Ishikawa (cell line): ENCODE measurements at regions not wholly inside any gene's neighbourhood (a gene's known extent, or its start where the extent isn't known, plus 50 kb on each side); places are given as distances from the start of the nearest gene placed in this dataset.

Experiments used
- CEBPB ChIP-seq: IDR thresholded peaks from 2 replicates; pipeline ENCODE4 v1.6.1; 2012
- EP300 ChIP-seq: IDR thresholded peaks from 2 replicates; pipeline ENCODE4 v1.6.1; 2012; ENCODE audit warnings: borderline replicate concordance
- NFIC ChIP-seq: IDR thresholded peaks from 2 replicates; pipeline ENCODE4 v1.6.1; 2012
- RAD21 ChIP-seq: IDR thresholded peaks from 2 replicates; pipeline ENCODE4 v1.6.1; 2012; ENCODE audit warnings: low read depth
- TAF1 ChIP-seq: IDR thresholded peaks from 2 replicates; pipeline ENCODE4 v1.6.1; 2012; ENCODE audit warnings: low read depth, mild to moderate bottlenecking
- TEAD4 ChIP-seq: IDR thresholded peaks from 2 replicates; pipeline ENCODE4 v1.6.1; 2012
- YY1 ChIP-seq: IDR thresholded peaks from 2 replicates; pipeline ENCODE4 v1.6.1; 2012; ENCODE audit warnings: low read depth
- TF ChIP-seq, protein P1 (sequence below): IDR thresholded peaks from 2 replicates; pipeline ENCODE4 v1.6.1; 2012; ENCODE audit warnings: low read depth, mild to moderate bottlenecking
- TF ChIP-seq, protein P2 (sequence below): IDR thresholded peaks from 2 replicates; pipeline ENCODE4 v1.6.1; 2012

DNA sequence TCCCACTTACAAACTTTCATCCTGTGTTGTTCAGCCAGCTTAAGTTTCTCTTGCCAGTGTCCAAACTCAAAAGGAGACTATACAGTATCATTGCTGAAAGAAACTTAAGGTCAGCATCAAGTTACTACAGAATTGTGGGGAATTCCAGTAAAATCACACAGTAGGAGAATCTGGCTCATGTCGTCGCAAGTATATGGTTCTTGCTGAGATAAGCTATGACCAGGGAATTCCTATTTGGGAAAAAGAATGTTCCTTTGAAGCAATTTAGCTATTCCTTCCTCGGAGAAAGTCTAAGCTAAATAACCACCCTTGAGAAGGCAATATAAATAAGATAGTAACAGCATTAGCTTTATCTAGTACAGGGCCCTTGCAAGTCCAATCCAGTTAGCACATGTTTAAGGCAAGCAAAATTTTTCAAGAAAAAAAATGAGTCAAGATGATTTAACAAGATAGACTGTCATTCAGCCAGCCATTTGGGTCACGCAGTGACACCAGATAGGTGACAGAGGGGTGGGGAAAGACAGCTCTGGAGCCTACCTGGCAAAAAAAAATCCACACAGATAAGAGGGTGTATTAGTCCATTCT lies 78.2 kb upstream of the THBS1 start:
- TF ChIP-seq NFIC (no peak), TAF1 (no peak), RAD21 (no peak), YY1 (no peak), CEBPB (no peak), EP300 (no peak), TEAD4 (no peak)
- TF ChIP-seq, protein P1, sequence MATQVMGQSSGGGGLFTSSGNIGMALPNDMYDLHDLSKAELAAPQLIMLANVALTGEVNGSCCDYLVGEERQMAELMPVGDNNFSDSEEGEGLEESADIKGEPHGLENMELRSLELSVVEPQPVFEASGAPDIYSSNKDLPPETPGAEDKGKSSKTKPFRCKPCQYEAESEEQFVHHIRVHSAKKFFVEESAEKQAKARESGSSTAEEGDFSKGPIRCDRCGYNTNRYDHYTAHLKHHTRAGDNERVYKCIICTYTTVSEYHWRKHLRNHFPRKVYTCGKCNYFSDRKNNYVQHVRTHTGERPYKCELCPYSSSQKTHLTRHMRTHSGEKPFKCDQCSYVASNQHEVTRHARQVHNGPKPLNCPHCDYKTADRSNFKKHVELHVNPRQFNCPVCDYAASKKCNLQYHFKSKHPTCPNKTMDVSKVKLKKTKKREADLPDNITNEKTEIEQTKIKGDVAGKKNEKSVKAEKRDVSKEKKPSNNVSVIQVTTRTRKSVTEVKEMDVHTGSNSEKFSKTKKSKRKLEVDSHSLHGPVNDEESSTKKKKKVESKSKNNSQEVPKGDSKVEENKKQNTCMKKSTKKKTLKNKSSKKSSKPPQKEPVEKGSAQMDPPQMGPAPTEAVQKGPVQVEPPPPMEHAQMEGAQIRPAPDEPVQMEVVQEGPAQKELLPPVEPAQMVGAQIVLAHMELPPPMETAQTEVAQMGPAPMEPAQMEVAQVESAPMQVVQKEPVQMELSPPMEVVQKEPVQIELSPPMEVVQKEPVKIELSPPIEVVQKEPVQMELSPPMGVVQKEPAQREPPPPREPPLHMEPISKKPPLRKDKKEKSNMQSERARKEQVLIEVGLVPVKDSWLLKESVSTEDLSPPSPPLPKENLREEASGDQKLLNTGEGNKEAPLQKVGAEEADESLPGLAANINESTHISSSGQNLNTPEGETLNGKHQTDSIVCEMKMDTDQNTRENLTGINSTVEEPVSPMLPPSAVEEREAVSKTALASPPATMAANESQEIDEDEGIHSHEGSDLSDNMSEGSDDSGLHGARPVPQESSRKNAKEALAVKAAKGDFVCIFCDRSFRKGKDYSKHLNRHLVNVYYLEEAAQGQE = no peak
- TF ChIP-seq, protein P2, sequence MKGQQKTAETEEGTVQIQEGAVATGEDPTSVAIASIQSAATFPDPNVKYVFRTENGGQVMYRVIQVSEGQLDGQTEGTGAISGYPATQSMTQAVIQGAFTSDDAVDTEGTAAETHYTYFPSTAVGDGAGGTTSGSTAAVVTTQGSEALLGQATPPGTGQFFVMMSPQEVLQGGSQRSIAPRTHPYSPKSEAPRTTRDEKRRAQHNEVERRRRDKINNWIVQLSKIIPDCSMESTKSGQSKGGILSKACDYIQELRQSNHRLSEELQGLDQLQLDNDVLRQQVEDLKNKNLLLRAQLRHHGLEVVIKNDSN = no peak
